Calu3 (cell line): ENCODE measurements at regions not wholly inside any gene's neighbourhood (a gene's known extent, or its start where the extent isn't known, plus 50 kb on each side); places are given as distances from the start of the nearest gene placed in this dataset.

Experiments
- BruUV-seq: library from RNA; stranded (reverse); fragments of 400-500 nt; replicated peaks from 2 replicates; lab custom pipeline; 2021; lab: Mats Ljungman, UMichigan
- CTCF ChIA-PET: fragments of 300-600 bp; sonication (Branson Sonifier 250); formaldehyde crosslinking; loops from one replicate; lab custom pipeline; 2022; ENCODE audit warnings: antibody characterized with exemption; lab: Charles Lee
- DNase-seq: peaks from one replicate; pipeline ENCODE4 v3.0.0; 2022
- H3K27ac Mint-ChIP-seq: one replicate; pipeline ENCODE4 v1.8.0; 2022; ENCODE audit warnings: mixed read lengths; ENCODE audit not compliant: unreplicated experiment
- H3K27me3 Mint-ChIP-seq: one replicate; pipeline ENCODE4 v1.8.0; 2022; ENCODE audit warnings: mixed read lengths; ENCODE audit not compliant: unreplicated experiment
- H3K36me3 Mint-ChIP-seq: one replicate; pipeline ENCODE4 v1.8.0; 2022; ENCODE audit warnings: mild to moderate bottlenecking, moderate library complexity, mixed read lengths; ENCODE audit not compliant: insufficient read depth, unreplicated experiment
- H3K4me1 Mint-ChIP-seq: one replicate; pipeline ENCODE4 v1.8.0; 2022; ENCODE audit warnings: mild to moderate bottlenecking, low read depth, mixed read lengths; ENCODE audit not compliant: unreplicated experiment
- H3K4me3 Mint-ChIP-seq: one replicate; pipeline ENCODE4 v1.8.0; 2022; ENCODE audit warnings: mild to moderate bottlenecking, low read depth, moderate library complexity, mixed read lengths; ENCODE audit not compliant: unreplicated experiment
- H3K9me3 Mint-ChIP-seq: one replicate; pipeline ENCODE4 v1.8.0; 2022; ENCODE audit warnings: low read depth, mixed read lengths; ENCODE audit not compliant: unreplicated experiment
- intact Hi-C: fragments of 100-400 bp; cut with micrococcal nuclease; formaldehyde crosslinking; loops from one replicate; pipeline ENCODE4 v1.10.0; 2022; ENCODE audit not compliant: unreplicated experiment
- TF ChIP-seq, protein P1 (sequence below): fragments of 200-600 bp; IDR thresholded peaks from one replicate; pipeline ENCODE4 v1.8.0; 2022; ENCODE audit warnings: antibody characterized with exemption; ENCODE audit not compliant: unreplicated experiment

DNA sequence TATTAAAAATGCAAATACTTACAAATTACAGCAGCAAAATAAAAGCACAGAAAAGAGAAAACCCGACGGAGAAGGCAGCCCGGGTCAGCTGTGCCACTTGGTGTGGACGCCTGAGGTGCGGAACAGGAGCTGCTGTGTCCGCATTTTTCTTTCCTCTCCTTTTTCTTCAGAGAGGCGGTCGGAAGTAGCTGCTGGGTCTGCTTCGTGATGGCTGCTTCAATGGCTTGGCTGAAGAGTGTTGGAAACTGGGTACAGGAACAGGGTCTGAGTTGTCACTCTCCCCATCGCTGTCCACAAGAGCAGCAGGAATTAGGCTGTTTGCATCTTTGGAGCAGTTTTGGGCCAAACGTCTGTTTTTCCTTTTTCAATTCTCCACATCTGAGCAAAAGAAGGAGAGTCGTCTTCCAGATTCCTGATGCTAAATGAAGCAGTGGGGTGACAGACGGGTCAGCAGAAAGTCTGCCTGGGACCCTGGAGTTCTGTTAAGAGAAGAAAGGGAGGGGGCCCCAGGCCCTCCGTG, 53.5 kb upstream of the ARL8B start:
- peaks cover 36% of the 10 kb centered on the region for H3K27me3 Mint-ChIP-seq
- TF ChIP-seq, protein P1, sequence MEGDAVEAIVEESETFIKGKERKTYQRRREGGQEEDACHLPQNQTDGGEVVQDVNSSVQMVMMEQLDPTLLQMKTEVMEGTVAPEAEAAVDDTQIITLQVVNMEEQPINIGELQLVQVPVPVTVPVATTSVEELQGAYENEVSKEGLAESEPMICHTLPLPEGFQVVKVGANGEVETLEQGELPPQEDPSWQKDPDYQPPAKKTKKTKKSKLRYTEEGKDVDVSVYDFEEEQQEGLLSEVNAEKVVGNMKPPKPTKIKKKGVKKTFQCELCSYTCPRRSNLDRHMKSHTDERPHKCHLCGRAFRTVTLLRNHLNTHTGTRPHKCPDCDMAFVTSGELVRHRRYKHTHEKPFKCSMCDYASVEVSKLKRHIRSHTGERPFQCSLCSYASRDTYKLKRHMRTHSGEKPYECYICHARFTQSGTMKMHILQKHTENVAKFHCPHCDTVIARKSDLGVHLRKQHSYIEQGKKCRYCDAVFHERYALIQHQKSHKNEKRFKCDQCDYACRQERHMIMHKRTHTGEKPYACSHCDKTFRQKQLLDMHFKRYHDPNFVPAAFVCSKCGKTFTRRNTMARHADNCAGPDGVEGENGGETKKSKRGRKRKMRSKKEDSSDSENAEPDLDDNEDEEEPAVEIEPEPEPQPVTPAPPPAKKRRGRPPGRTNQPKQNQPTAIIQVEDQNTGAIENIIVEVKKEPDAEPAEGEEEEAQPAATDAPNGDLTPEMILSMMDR, result no peak
- DNase-seq, result no peak
- H3K9me3 Mint-ChIP-seq, result no peaks in the 10 kb centered on the region
- CTCF ChIA-PET, result no interaction called here
- H3K27ac Mint-ChIP-seq, result no peak overlapping the region
- H3K4me1 Mint-ChIP-seq, result no peaks in the 10 kb centered on the region
- no TSS peak for BruUV-seq
- intact Hi-C loops, result no loop called here
- no peak overlapping the region for H3K4me3 Mint-ChIP-seq
- H3K36me3 Mint-ChIP-seq, result no peaks in the 10 kb centered on the region

DNA sequence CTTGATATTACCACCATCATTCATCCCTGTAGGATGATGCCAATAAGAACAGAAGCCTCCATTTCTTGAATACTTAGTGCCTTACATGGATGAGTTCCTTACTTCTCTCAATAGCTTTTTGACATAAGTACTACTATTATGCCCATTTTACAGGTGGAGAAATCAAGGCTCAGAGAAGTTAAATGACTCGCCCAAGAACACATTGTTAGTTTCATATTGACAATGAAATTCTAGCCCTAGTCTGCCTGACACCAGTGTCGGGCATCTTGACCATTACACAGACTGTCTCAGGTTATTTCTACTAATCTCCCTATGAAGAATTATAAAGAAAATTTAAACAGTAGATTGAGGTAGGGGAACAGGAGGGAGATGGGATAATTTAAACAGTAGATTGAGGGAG, 52.5 kb upstream of the ARL8B start:
- no peak overlapping the region for H3K27ac Mint-ChIP-seq
- intact Hi-C loops, result no loop called here

DNA sequence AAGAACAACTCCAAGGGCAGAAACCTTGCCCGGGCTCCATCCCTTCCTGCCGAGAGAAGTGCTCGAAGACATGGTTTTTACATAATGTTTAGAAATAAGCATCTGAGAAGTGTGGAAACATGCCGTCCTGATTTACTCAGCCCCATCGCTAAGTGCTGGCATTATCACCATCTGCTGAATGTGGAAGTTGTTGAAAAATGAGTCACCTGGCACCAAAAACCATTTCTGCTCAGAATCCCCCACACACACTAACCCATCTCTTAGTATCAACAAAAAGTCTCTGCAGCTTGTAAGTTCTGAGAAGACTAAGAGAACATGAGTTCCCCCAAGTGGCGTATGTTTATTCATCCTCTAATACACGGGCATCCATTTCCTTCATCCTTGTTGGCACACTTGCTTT, 51.0 kb upstream of the ARL8B start:
- TF ChIP-seq, protein P1, result no peak
- no peak for DNase-seq
- Mint-ChIP-seq H3K9me3 (no peaks in the 10 kb centered on the region), H3K36me3 (no peaks in the 10 kb centered on the region), H3K4me3 (no peak overlapping the region), H3K27me3 (peaks cover 49% of the 10 kb centered on the region), H3K27ac (no peak overlapping the region), H3K4me1 (no peaks in the 10 kb centered on the region)
- no TSS peak for BruUV-seq
- intact Hi-C loops, result no loop called here
- CTCF ChIA-PET, result no interaction called here

More for the DNA sequence above, 52.5 kb upstream of the ARL8B start:
- no peaks in the 10 kb centered on the region for H3K9me3 Mint-ChIP-seq
- H3K4me3 Mint-ChIP-seq, result no peak overlapping the region
- no peaks in the 10 kb centered on the region for H3K4me1 Mint-ChIP-seq
- DNase-seq, result no peak
- no peaks in the 10 kb centered on the region for H3K36me3 Mint-ChIP-seq
- BruUV-seq, result no TSS peak
- TF ChIP-seq, protein P1, result no peak
- CTCF ChIA-PET, result interaction anchor here (0.5 kb wide), 1 partner anchor 349 kb away, joined by 5 read pairs; no protein-coding TSS in a partner anchor
- H3K27me3 Mint-ChIP-seq, result peaks cover 47% of the 10 kb centered on the region

DNA sequence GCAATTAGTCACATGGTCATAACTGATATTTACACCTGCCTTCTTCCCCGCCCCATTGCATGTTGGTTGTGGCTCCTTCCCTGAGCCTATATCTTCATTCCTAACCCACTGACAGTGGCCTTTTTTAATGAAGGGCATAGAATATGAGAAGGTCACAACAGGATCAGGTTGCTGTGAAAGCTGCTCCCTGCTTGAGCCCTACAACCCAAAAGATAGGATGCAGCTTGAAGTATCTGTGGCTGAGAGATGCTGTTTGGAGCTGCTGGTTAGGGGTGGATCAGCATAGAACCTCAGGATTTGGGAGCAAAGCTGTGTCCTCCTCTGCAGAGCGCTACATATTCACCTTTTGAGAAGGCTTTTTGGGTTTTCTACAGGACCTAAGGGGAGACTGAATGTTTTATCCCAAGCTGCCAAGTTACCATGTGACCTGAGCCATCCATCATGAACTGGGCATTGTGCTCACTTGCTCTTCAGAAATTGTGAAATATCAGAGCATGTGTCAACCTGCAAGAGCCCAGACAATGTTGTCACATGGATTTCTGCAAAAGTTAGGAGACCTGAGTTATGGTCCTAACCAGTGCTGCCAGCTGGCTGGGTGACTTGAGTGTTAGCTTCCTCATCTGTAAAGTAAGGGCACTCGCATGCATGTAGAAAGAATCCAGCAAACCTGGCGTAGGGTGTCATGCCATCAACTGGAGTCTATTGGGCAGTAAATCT, 49.8 kb upstream of the ARL8B start:
- CTCF ChIA-PET, result no interaction called here
- no peak overlapping the region for H3K27ac Mint-ChIP-seq

More for the DNA sequence above, 49.8 kb upstream of the ARL8B start:
- no peak for DNase-seq
- BruUV-seq, result no TSS peak
- Mint-ChIP-seq H3K36me3 (no peaks in the 10 kb centered on the region), H3K4me3 (no peak overlapping the region), H3K4me1 (no peaks in the 10 kb centered on the region), H3K9me3 (no peaks in the 10 kb centered on the region), H3K27me3 (peaks cover 49% of the 10 kb centered on the region)
- TF ChIP-seq, protein P1, result no peak
- intact Hi-C loops, result no loop called here
